HFFc6 (cell line): ENCODE measurements at regions not wholly inside any gene's neighbourhood (a gene's known extent, or its start where the extent isn't known, plus 50 kb on each side); places are given as distances from the start of the nearest gene placed in this dataset.
A peak's percentile ranks its signal among the peaks of the same experiment; 100 is the strongest.

Experiments used
- DNase-seq: peaks from one replicate; pipeline ENCODE4 v3.0.0-alpha.2; 2018
- H3K27ac Mint-ChIP-seq: 2 replicates; pipeline ENCODE4 v1.8.0; 2020; ENCODE audit warnings: mild to moderate bottlenecking, mixed read lengths
- H3K27me3 Mint-ChIP-seq: 2 replicates; pipeline ENCODE4 v1.8.0; 2021; ENCODE audit warnings: mild to moderate bottlenecking, moderate library complexity, mixed read lengths; ENCODE audit not compliant: insufficient read depth
- H3K36me3 Mint-ChIP-seq: 2 replicates; pipeline ENCODE4 v1.8.0; 2021; ENCODE audit warnings: low read depth, mixed read lengths
- H3K4me1 Mint-ChIP-seq: 2 replicates; pipeline ENCODE4 v1.8.0; 2020; ENCODE audit warnings: low read depth, mixed read lengths
- H3K4me3 Mint-ChIP-seq: 2 replicates; pipeline ENCODE4 v1.8.0; 2020; ENCODE audit warnings: mild to moderate bottlenecking, moderate library complexity, mixed read lengths
- H3K9me3 Mint-ChIP-seq: 2 replicates; pipeline ENCODE4 v1.8.0; 2020; ENCODE audit warnings: mild to moderate bottlenecking, mixed read lengths
- CTCF ChIP-seq: fragments of 200-600 bp; sonication (generic); IDR thresholded peaks from 2 replicates; pipeline ENCODE4 v1.5.0; 2021; ENCODE audit warnings: antibody characterized with exemption, mild to moderate bottlenecking

DNA sequence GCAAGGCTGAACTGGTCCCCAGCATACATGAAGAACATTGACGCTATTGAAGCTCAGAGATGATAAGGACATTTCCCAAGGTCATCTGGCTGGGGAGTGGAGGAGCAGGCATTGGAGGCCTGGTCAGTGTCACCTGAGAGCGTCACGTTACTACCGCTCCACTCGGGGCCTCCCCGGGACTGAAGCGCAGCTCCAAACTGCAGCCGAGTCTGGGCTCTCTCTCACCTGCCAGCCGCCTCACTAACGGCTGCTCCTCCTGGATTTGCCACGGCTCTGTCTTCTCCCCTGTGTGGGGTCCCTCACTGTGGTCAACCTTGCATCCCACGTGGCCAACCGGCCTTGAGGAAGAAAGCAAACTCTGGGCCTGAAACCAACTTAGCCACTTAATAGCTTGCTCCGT lies 111.3 kb downstream of the ADSS2 start:
- Mint-ChIP-seq H3K9me3 (no peaks in the 10 kb centered on the region), H3K27me3 (no peaks in the 10 kb centered on the region; the same call in 1 of the 2 replicates), H3K4me1 (peaks cover 8% of the 10 kb centered on the region), H3K27ac (no peak overlapping the region), H3K36me3 (no peaks in the 10 kb centered on the region), H3K4me3 (no peak overlapping the region)
- no peak for TF ChIP-seq CTCF
- DNase-seq: no peak

DNA sequence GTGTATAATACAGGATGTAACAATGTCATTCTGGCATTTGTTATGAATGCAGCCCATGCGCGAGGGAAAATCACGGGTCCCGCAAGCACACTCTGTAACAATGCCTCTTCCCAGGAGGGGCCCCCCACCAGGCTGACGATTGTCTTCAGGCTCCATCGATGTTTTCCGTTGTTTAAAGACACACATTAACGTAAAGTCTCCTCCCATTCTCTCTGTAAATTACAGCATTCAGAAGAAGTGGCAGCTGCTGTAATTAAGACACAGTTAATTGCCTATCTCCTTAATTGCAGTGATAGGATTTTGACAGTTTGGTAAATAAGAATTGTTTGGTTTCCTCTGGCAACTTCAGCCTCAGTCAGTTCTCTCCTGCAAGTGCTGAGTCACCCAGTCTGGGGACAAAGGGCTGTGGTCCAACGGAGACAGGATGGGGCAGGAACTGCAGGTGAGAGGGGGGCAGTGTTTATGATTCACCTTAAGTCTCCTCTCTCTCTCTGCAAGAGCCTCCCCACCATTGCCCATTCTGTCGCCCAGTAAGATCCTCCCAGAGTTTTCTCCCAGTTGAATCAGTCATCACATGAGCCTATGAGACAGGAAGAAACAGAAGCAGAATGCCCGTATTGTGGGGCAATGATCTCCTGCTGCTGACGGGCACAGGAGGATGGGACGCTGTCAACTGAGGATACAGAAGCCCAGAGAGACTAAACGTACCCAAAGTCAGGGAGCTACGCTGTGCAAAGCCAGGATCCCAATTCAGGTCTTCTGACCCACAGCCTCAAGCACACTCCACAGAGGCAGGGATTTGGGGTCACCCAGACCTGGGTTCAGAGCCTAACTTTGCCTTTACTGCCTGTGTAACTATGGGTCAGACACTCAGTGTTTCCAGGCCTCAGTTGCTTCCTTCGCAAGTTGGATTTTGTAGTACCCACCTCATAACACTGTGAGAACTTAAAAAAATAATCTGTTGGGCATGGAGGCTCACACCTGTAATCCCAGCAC lies 110.0 kb downstream of the ADSS2 start:
- TF ChIP-seq CTCF: no peak
- no peak for DNase-seq
- Mint-ChIP-seq H3K4me1 (peaks cover 17% of the 10 kb centered on the region), H3K27ac (peak overlapping the region; percentile 66), H3K9me3 (no peaks in the 10 kb centered on the region), H3K4me3 (no peak overlapping the region), H3K36me3 (peaks cover 4% of the 10 kb centered on the region; the same call in 1 of the 2 replicates), H3K27me3 (peaks cover 4% of the 10 kb centered on the region)

GRCh38 chr1:244344001-244344400 lies 107.7 kb downstream of the ADSS2 start:
- peaks cover 4% of the 10 kb centered on the region for H3K27me3 Mint-ChIP-seq
- no peaks in the 10 kb centered on the region for H3K9me3 Mint-ChIP-seq
- H3K4me1 Mint-ChIP-seq: peaks cover 39% of the 10 kb centered on the region
- TF ChIP-seq CTCF: no peak
- H3K4me3 Mint-ChIP-seq: no peak overlapping the region
- peaks cover 4% of the 10 kb centered on the region; the same call in 1 of the 2 replicates for H3K36me3 Mint-ChIP-seq
- DNase-seq: no peak
- no peak overlapping the region for H3K27ac Mint-ChIP-seq

DNA sequence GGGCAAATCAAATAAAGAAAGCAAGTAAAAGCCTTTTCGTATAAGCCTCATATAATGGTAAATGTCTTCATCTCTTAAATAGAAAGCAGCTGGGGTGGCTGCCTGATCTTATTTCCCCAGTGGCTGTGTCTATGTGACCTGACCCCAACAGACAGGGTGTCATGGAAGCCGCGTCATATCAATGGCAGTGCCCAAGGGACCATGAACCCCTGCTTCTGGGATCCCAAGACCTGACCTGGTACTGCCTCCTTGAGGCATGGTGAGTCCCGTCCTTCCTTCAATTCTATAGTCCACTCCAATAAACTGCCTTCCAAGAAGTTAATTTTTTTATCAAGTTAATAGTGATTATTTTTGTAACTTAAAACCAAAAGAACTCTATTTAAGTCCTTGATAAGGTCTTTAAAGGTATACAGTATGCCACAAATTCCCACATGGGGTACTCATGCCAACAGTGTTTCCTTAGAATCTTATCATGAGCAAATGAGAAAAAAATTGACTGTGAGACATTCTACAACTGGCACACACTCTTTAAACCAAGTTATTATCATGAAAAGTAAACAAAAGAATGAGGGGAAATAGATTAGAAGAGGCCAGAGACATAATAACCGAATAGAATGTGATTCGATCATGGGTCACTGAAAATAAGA lies 104.6 kb downstream of the ADSS2 start:
- Mint-ChIP-seq H3K9me3 (no peaks in the 10 kb centered on the region), H3K27ac (no peak overlapping the region), H3K4me1 (peaks cover 56% of the 10 kb centered on the region), H3K36me3 (peaks cover 4% of the 10 kb centered on the region; the same call in 1 of the 2 replicates), H3K4me3 (no peak overlapping the region), H3K27me3 (peaks cover 5% of the 10 kb centered on the region)
- no peak for TF ChIP-seq CTCF
- DNase-seq: no peak

GRCh38 chr1:244347942-244348341 lies 103.8 kb downstream of the ADSS2 start:
- Mint-ChIP-seq H3K36me3 (peaks cover 4% of the 10 kb centered on the region; the same call in 1 of the 2 replicates), H3K4me3 (no peak overlapping the region), H3K4me1 (peaks cover 65% of the 10 kb centered on the region), H3K9me3 (no peaks in the 10 kb centered on the region), H3K27ac (peak overlapping the region; percentile 17; the same call in 1 of the 2 replicates), H3K27me3 (peaks cover 5% of the 10 kb centered on the region)
- TF ChIP-seq CTCF: no peak
- peak; percentile 68 for DNase-seq
